Stimulated activated naive CD8-positive, alpha-beta T cell treated with anti-CD3 and anti-CD28 coated beads, Interleukin-15, amount 100 ng/mL, for 72 hours (primary cell): ENCODE measurements at regions not wholly inside any gene's neighbourhood (a gene's known extent, or its start where the extent isn't known, plus 50 kb on each side); places are given as distances from the start of the nearest gene placed in this dataset.
"Not testable (repeated sequence)": the region's sequence is repeated elsewhere in the genome, so short reads cannot be mapped to it uniquely, and the experiment has no call there.

Source experiments
- ATAC-seq: fragments of 150-1000 bp; cut with Tn5 transposase; 2 replicates; pipeline ENCODE4 v1.10.0; 2021; ENCODE audit warnings: mild to moderate bottlenecking, moderate library complexity
- DNase-seq, 2 donors: peaks; one replicate each; pipeline ENCODE4 v3.0.0; 2021 to 2022
- H3K27ac Mint-ChIP-seq, 2 donors: one replicate each; pipeline ENCODE4 v1.8.0; 2022; ENCODE audit warnings: mild to moderate bottlenecking in 2 of 2, mixed read lengths in 2 of 2, moderate library complexity in 2 of 2
- H3K27me3 Mint-ChIP-seq: one replicate; pipeline ENCODE4 v1.8.0; 2022; ENCODE audit warnings: mixed read lengths
- H3K4me1 Mint-ChIP-seq: one replicate; pipeline ENCODE4 v1.8.0; 2022; ENCODE audit warnings: mild to moderate bottlenecking, mixed read lengths
- H3K4me3 Mint-ChIP-seq, 2 donors: one replicate each; pipeline ENCODE4 v1.8.0; 2022; ENCODE audit warnings: mild to moderate bottlenecking in 2 of 2, mixed read lengths in 2 of 2, moderate library complexity in 1 of 2
- H3K9me3 Mint-ChIP-seq, 2 donors: one replicate each; pipeline ENCODE4 v1.8.0; 2022; ENCODE audit warnings: mixed read lengths in 2 of 2

DNA sequence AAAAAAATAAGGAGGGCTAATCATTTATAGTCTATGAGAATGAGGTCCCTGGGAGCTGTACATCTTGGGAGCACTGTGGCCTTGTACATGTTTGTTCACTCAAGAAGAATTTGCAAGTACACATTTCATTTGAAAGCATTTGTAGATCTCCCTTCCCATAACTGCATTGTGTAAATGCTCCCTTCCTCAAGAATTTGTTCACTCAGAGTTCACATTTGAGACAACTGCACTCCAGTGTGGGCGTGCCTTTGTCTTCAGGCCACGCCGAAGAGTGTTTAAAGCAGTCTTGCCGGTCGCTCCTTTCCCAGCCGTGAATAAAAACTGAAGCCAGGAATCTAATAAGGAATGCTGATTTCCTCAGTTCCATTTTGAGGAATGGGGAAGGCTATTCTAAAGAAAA lies 291.1 kb upstream of the LYZL1 start:
- Mint-ChIP-seq H3K9me3 (no peaks in the 10 kb centered on the region), H3K4me3 (no peak overlapping the region), H3K27ac (no peak overlapping the region), H3K4me1 (no peaks in the 10 kb centered on the region), H3K27me3 (peaks cover 7% of the 10 kb centered on the region)
- DNase-seq (no peak), ATAC-seq (no peak)

DNA sequence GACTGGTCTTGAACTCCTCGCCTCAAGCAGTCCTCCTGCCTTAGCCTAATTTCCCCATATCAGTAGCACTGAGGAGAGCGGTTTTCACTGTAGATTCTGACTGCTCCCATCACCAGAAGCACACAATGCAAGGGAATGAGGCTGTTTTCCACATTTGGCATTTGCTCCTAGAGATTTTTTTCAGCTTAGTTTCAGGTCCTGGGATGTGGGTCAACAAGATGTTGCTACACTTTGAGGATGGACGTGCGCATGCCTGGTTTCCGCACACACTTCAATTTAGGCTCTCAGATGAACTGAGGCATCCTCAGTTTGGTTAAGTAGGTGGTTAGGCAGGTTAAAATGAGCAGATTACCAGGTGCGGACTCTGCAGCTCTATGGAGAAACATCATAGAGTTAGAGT lies 287.1 kb upstream of the LYZL1 start:
- Mint-ChIP-seq H3K9me3 (no peaks in the 10 kb centered on the region), H3K27ac (no peak overlapping the region), H3K4me3 (no peak overlapping the region), H3K27me3 (peaks cover 7% of the 10 kb centered on the region), H3K4me1 (no peaks in the 10 kb centered on the region)
- no peak for DNase-seq
- ATAC-seq = no peak

DNA sequence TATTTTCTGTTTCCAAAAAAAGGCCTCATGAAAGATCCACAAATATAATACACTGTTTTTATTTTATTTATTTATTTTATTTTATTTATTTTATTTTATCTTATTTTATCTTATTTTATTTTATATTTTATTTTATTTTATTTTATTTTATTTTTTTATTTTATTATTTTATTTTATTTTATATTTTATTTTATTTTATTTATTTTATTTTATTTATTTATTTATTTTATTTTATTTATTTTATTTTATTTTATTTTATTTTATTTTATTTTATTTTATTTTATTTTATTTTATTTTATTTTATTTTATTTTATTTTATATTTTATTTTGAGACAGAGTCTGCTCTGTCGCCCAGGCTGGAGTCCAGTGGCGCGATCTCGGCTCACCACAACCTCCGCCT lies 285.9 kb upstream of the LYZL1 start:
- H3K4me3 Mint-ChIP-seq, H3K27ac Mint-ChIP-seq, H3K27me3 Mint-ChIP-seq: not testable (repeated sequence)

DNA sequence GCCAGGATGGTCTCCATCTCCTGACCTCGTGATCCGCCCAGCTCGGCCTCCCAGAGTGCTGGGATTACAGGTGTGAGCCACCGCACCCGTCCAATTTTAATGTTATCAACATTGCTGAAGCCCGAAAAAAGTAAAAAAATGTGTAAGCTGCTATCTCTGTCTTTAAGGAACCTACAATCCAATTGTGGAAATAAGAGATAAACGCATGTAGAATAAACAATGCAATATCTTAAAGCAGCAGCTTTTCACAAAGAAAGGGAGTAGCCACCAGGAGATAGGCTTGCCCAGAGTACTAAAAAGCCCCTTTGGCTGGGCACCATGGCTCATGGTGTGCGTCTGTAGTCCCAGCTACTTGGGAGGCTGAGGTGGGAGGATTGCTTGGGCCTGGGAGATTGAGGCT lies 282.9 kb upstream of the LYZL1 start:
- ATAC-seq = no peak
- Mint-ChIP-seq H3K4me3 (no peak overlapping the region), H3K9me3 (no peaks in the 10 kb centered on the region), H3K27me3 (peaks cover 20% of the 10 kb centered on the region), H3K27ac (no peak overlapping the region), H3K4me1 (no peaks in the 10 kb centered on the region)
- DNase-seq = no peak

More for the DNA sequence above, 285.9 kb upstream of the LYZL1 start:
- H3K4me1 Mint-ChIP-seq, ATAC-seq, H3K9me3 Mint-ChIP-seq, DNase-seq: not testable (repeated sequence)

DNA sequence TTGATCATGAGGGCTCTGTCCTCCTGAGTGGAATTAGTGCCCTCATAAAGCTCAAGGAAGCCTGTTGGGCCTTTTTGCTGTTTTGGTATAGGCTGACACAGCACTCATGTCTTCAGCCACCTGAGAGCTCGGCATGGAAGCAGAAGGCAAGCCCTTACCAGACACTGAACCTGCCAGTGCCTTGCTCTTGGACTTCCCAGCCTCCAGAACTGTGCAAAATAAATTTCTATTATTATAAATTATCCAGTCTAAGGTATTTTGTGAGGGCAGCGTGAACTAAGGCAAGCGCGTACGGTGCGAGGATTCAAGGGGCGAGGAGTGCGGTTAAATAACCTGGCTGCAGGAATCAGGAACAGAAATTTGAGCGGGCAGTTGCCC lies 281.5 kb upstream of the LYZL1 start:
- no peak overlapping the region for H3K4me3 Mint-ChIP-seq
- no peak overlapping the region for H3K27ac Mint-ChIP-seq
- ATAC-seq (no peak), DNase-seq (no peak)
- H3K4me1 Mint-ChIP-seq = no peaks in the 10 kb centered on the region
- H3K9me3 Mint-ChIP-seq = no peaks in the 10 kb centered on the region
- H3K27me3 Mint-ChIP-seq = peaks cover 13% of the 10 kb centered on the region

DNA sequence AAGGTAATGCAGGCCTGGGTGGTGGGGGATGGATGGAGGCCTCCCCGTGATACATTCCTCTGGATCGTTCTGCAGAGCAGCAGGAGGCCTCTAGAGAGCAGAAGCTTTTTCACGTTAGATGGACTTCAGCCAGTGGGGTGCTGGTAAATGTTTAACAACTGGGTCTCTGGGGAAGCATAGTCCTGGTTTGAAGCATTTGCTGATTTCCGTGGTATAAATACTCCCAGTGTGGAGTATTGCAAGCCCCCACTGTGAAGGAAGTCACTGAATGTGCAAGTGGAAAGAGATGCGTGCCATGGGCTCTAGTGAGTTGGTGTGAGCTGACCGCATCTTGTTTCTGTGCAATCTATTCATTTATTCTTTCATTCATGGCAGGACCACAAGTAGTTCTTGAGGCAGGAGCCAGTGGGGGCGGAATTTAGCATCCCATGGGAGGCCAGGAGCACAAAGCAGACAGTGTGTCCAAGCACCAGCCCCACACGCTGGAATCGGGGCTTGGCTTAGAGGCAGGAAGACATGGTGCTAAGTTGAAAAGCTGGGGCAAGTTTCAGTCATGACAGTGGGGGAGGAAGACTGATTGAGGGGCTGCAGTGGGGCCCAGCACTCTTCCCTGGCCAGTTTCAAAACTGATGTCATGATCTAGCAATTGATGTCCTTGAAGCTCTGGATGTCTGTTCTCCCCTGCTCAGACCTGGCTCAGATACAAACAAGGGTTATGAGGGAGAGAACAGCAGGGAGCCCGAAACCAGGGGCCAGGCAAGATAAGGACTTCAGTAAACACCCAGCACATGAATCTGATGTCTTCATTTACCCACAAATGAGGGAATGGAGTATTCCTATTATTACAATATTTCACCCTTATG lies 280.9 kb upstream of the LYZL1 start:
- no peaks in the 10 kb centered on the region for H3K4me1 Mint-ChIP-seq
- H3K9me3 Mint-ChIP-seq = no peaks in the 10 kb centered on the region
- no peak for DNase-seq
- no peak for ATAC-seq
- no peak overlapping the region for H3K27ac Mint-ChIP-seq
- H3K4me3 Mint-ChIP-seq = no peak overlapping the region
- peaks cover 13% of the 10 kb centered on the region for H3K27me3 Mint-ChIP-seq

DNA sequence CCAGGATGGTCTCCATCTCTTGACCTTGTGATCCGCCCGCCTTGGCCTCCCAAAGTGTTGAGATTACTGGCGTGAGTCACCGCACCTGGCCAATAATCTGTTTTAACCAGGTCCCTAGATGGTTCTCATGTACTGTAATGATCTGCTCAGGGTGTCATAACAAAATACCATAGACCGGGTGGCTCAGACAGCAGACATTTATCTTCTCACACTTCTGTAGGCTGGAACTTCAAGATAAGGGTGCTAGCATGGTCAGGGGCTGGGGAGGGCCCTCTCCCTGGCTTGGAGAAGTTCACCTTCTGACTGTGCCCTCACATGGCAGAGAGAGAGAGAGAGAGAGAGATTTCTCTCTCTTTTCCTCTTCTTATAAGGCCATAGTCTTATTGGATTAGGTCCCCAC lies 279.4 kb upstream of the LYZL1 start:
- peaks cover 13% of the 10 kb centered on the region for H3K27me3 Mint-ChIP-seq
- no peaks in the 10 kb centered on the region for H3K9me3 Mint-ChIP-seq
- no peaks in the 10 kb centered on the region for H3K4me1 Mint-ChIP-seq
- no peak for DNase-seq
- H3K27ac Mint-ChIP-seq = no peak overlapping the region
- ATAC-seq = no peak
- no peak overlapping the region for H3K4me3 Mint-ChIP-seq

DNA sequence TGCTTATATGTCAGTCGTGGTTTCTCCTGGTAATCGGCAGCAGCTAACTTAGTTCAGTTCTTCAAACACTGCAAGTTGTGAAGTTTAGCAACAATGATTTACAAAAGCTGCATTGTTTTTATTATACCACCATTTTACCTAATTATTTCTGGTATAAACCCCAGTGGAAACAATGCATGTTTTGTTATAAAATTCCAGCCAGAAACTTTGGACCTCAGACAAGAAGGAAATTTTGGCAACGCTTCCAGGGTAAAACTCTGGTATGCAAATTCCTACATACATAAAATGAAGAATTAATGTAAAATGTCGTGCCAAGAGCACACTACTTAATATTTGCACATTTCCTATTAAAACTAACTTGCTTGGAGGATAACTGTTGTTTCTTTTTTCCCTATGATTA lies 277.4 kb upstream of the LYZL1 start:
- Mint-ChIP-seq H3K4me3 (no peak overlapping the region), H3K27ac (no peak overlapping the region), H3K27me3 (peaks cover 34% of the 10 kb centered on the region), H3K9me3 (no peaks in the 10 kb centered on the region), H3K4me1 (no peaks in the 10 kb centered on the region)
- no peak for ATAC-seq
- DNase-seq = no peak

DNA sequence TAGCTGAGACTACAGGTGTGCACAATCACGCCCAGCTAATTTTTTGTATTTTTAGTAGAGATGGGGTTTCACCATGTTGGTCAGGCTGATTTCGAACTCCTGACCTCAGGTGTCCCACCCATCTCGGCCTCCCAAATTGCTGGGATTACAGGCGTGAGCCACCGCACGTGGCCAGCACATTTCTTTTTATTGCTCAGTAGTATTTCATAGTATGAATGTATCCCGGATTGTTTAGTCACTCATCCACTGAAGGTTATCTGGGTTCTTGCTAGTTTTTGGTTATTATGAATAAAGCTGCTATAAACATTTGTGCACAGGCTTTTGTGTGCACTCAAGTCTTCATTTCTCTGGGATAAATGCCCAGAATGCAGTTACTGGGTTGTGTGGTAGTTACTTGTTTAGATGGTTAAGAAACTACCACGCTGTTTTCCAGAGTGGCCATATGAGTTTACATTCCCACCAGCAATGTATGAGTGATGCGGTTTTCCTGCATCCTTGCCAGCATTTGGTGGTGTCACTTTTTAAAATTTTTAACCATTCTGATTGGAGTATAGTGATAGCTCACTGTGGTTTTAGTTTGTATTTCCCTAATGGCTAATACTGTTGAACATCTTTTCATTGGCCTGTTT lies 275.8 kb upstream of the LYZL1 start:
- Mint-ChIP-seq H3K27me3 (peaks cover 46% of the 10 kb centered on the region), H3K4me1 (no peaks in the 10 kb centered on the region)

DNA sequence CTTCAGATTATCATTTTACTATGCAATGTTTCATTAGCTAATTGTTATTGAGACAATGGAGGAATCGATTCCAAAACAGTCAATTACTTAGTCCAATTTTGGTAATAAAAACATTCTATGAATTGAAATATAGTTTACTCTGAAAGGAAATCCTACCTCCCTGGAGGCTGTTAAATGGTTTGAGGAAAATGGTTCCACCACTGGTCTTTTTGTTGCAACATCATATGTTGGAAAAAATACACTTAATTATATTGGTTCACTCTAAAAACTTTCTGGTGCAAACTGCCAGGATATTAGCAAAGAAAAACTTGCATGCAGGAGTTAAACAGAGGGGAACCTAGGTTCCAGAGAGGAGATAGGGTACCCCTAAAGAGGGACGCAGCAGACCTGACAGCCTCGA lies 267.3 kb upstream of the LYZL1 start:
- Mint-ChIP-seq H3K4me1 (no peaks in the 10 kb centered on the region), H3K27ac (no peak overlapping the region), H3K4me3 (no peak overlapping the region)

More for the DNA sequence above, 275.8 kb upstream of the LYZL1 start:
- Mint-ChIP-seq H3K27ac (no peak overlapping the region), H3K9me3 (no peaks in the 10 kb centered on the region), H3K4me3 (no peak overlapping the region)
- ATAC-seq = no peak
- no peak for DNase-seq

DNA sequence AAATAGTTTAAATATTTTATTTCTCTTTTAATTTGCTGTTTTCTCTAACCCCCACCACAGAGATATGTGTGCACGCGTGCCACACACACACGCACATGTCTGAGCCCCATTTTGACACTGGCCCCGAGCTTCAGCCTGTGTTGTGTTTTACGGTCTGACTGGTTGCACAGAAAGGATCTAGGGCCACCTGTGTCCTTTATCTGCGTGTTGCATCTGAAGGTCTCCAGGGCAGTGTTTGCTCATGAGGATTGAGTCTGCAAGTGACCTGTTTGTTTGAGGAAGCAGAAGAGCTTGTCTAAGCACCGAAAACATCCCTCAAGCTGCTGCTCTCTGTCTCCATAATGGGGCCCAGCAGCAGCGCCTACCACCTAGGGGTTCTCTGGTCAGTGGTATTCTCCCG lies 266.4 kb upstream of the LYZL1 start:
- H3K4me3 Mint-ChIP-seq = no peak overlapping the region
- DNase-seq (no peak), ATAC-seq (no peak)
- H3K27me3 Mint-ChIP-seq = peaks cover 2% of the 10 kb centered on the region
- H3K9me3 Mint-ChIP-seq = no peaks in the 10 kb centered on the region
- H3K4me1 Mint-ChIP-seq = no peaks in the 10 kb centered on the region
- H3K27ac Mint-ChIP-seq = no peak overlapping the region

More for the DNA sequence above, 267.3 kb upstream of the LYZL1 start:
- Mint-ChIP-seq H3K27me3 (peaks cover 11% of the 10 kb centered on the region), H3K9me3 (no peaks in the 10 kb centered on the region)
- ATAC-seq (no peak), DNase-seq (no peak)

DNA sequence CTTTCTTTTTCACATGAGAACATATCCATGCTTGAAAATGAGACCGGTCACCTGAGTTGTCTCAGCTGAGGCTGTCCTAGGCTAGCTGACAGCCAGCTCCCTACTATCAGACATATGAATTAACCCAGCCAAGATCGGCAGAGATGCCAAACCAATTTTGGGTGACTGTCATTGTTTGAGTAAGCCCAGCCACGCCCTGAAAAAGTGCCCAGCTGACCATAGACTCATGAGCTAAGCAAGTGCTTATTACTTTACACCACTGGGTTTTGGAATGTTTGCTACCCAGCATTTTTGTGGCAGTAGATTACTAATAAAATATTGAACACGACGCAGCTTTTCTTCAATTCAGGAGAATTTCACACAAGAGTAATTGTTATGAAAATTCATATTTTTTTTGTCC lies 265.2 kb upstream of the LYZL1 start:
- ATAC-seq (no peak), DNase-seq (no peak)
- Mint-ChIP-seq H3K4me1 (no peaks in the 10 kb centered on the region), H3K4me3 (no peak overlapping the region), H3K27ac (no peak overlapping the region), H3K9me3 (no peaks in the 10 kb centered on the region), H3K27me3 (peaks cover 2% of the 10 kb centered on the region)

DNA sequence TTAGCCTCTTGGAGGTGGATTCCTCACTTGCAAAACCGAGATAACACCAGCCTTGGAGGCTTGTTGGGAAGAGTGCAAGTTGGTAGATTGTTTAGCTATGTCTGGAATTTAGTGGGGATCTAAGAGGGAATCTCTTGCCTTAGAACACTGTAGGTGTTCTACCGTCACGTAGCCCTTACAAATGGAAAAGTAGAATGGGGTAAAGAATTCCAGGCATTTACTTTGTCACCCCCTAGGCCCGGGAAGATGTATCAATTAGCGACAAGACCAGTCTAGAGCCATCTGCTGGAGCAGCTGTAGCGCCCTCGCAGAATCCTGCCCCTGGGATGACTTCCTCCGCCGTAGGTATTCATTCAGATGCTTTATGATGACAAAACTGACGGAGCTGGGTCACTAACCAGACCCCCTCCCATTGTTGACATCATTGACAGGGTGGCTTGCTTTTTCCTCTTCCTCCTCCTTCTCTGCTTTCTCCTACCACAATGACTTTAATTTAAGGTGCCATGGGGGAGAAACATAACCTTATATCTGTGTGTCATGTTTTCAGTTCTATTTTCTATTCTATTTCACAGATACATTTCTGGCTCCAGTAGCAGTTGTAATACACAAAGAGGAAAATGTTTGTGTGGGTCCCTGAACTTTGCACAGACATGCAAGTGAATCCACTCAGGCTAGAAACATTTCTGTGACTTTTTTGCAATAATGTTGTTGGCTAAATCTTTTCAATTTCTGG lies 262.6 kb upstream of the LYZL1 start:
- no peaks in the 10 kb centered on the region for H3K9me3 Mint-ChIP-seq
- H3K27ac Mint-ChIP-seq = no peak overlapping the region
- no peak overlapping the region for H3K4me3 Mint-ChIP-seq
- DNase-seq = no peak
- peaks cover 24% of the 10 kb centered on the region for H3K27me3 Mint-ChIP-seq
- ATAC-seq = no peak
- no peaks in the 10 kb centered on the region for H3K4me1 Mint-ChIP-seq

DNA sequence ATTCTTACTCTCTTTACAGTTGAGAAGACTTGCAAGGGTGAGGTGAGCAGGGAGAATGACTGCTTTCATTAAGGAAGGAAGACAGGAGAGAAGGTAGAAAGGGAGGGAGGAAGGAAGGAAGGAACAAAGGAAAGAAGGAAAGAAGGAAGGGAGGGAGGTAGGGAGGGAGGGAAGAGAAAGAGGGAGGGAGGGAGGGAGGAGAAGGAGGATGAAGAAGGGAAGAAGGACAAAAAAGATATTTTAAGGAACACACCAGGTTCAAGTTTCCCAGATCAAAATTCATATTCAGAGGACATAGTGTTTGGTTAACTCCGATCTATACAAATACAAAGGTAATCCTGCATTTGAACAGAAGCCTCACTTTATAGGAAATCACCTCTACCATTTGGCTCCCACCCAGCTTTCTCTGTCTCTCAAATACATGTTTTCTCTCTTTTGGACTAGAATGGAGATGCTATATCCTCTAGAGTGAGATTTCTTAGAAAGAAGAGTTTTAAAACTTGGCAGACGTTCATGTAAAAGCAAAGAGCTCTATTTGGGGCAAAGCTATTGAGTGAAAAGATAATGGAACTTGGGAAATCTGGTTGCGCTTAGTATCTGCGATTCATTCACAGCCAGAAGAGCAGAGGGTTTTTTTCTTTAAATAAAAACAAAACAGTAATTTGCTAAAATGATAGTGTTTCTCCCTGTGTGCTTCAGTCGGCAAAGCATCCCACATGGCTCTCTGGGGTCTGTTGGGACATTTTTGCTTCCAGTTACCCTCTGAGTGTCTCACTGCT lies 261.9 kb upstream of the LYZL1 start:
- H3K9me3 Mint-ChIP-seq = no peaks in the 10 kb centered on the region
- ATAC-seq = no peak

DNA sequence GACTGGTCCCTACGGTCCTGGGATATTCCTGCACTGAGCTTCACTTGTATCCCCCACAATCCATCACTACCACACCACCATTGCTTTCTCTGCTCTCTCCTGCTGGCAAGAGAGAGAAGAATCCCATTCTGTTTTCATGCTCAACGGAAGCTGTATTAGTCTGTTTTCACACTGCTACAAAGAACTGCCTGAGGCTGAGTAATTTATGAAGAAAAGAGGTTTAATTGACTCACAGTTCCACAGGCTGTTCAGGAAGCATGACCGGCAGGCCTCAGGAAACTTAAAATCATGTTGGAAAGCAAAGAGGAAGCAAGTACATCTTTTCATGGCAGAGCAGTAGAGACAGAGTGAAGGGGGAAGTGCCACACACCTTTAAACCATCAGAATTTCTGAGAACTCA lies 260.4 kb upstream of the LYZL1 start:
- Mint-ChIP-seq H3K27ac (no peak overlapping the region), H3K27me3 (peaks cover 24% of the 10 kb centered on the region), H3K9me3 (no peaks in the 10 kb centered on the region), H3K4me1 (no peaks in the 10 kb centered on the region), H3K4me3 (no peak overlapping the region)
- DNase-seq = no peak
- no peak for ATAC-seq

More for the DNA sequence above, 261.9 kb upstream of the LYZL1 start:
- no peak for DNase-seq
- H3K4me3 Mint-ChIP-seq = no peak overlapping the region
- H3K4me1 Mint-ChIP-seq = no peaks in the 10 kb centered on the region
- peaks cover 24% of the 10 kb centered on the region for H3K27me3 Mint-ChIP-seq
- H3K27ac Mint-ChIP-seq = no peak overlapping the region
